HFF-Myc (cell line): ENCODE measurements at regions not wholly inside any gene's neighbourhood (a gene's known extent, or its start where the extent isn't known, plus 50 kb on each side); places are given as distances from the start of the nearest gene placed in this dataset.

ENCODE experiments used
- DNase-seq: peaks from one replicate; pipeline ENCODE4 v3.0.0-alpha.2; 2011; ENCODE audit warnings: low read depth; ENCODE audit errors: extremely low read depth
- H3K4me3 ChIP-seq: replicated peaks from 2 replicates; pipeline ENCODE4 v1.5.1; 2011; ENCODE audit warnings: low read depth, mild to moderate bottlenecking, control low read depth, low read length
- TF ChIP-seq, protein P1 (sequence below): IDR thresholded peaks from 2 replicates; pipeline ENCODE4 v1.5.1; 2012; ENCODE audit warnings: mild to moderate bottlenecking, low read depth, low read length, control low read depth; ENCODE audit errors: missing control alignments

DNA sequence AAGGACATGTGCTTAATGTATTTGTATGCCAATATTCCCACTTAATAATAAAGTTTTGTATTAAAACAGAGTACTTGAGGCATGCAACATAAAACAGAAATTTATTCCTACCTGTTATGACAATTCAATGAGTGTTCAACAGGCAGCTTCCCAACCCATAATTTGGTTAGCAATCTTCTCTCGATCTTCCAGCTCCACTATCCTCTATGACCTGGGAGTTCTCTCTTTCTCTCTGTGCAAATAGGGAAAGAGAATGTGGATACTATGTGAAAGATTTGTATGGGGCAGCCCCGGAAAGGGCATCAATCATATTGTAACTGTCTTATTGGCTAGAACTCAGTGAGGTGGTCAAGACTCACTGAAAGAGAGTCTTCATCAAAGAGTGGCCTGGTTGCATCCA lies 644.9 kb upstream of the PCDH20 start:
- H3K4me3 ChIP-seq, result no peak overlapping the region
- TF ChIP-seq, protein P1, sequence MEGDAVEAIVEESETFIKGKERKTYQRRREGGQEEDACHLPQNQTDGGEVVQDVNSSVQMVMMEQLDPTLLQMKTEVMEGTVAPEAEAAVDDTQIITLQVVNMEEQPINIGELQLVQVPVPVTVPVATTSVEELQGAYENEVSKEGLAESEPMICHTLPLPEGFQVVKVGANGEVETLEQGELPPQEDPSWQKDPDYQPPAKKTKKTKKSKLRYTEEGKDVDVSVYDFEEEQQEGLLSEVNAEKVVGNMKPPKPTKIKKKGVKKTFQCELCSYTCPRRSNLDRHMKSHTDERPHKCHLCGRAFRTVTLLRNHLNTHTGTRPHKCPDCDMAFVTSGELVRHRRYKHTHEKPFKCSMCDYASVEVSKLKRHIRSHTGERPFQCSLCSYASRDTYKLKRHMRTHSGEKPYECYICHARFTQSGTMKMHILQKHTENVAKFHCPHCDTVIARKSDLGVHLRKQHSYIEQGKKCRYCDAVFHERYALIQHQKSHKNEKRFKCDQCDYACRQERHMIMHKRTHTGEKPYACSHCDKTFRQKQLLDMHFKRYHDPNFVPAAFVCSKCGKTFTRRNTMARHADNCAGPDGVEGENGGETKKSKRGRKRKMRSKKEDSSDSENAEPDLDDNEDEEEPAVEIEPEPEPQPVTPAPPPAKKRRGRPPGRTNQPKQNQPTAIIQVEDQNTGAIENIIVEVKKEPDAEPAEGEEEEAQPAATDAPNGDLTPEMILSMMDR, result no peak
- no peak for DNase-seq

DNA sequence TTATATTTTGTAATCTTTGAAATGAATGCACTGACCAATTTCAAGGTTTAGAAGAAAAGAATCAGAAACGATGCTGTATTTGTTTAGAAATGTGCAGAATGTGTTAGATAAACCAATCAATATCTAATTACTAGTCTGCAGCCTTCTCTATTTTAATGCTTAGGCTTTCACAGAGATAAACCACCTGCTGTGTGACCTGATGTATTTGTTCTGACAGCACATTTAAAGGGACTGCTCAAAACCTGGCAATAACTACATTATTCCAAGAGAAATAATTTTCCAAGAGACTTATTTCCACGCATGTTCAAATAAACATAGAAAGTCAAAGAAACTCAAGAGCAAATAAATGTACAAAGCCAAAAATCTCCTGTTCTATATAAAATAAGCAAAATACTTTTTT lies 641.6 kb upstream of the PCDH20 start:
- no peak for DNase-seq
- H3K4me3 ChIP-seq, result no peak overlapping the region
- TF ChIP-seq, protein P1, result no peak

DNA sequence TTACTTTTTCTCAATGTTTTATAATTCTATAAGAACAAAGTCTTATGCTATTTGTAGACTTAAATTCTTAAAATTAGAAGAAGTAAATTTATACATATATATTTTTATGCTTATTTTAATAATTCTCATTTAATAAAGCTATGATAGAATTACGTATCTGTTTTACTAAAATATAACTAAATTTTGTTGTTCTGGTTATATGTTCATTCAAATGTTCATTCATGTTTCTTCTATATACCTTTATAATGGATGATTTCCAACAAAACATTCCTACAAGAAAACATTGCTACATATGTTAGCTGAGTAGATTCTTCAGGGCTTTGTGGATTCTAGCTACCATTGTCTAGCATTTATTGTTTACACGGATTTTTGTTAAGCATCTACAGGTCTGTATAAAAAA lies 634.3 kb upstream of the PCDH20 start:
- TF ChIP-seq, protein P1, result no peak
- DNase-seq, result no peak

DNA sequence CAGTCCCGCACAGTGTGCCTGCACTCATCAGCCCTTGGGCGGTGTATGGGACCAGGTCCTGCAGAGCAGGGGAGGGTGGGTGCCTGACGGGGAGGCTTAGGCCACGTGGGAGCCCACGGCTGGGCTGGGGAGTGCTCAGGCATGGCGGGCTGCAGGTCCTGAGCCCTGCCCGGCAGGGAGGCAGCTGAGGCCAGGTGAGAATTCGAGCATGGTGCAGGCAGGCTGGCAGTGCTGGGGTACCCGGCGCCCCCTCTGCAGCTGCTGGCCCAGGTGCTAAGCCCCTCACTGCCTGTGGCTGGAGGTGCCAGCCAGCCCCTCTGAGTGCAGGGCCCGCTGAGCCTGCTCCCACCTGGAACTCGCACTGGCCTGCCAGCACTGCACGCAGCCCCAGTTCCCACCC lies 630.9 kb upstream of the PCDH20 start:
- H3K4me3 ChIP-seq, result no peak overlapping the region
- DNase-seq, result no peak
- TF ChIP-seq, protein P1, result no peak

More for the DNA sequence above, 634.3 kb upstream of the PCDH20 start:
- no peak overlapping the region for H3K4me3 ChIP-seq

DNA sequence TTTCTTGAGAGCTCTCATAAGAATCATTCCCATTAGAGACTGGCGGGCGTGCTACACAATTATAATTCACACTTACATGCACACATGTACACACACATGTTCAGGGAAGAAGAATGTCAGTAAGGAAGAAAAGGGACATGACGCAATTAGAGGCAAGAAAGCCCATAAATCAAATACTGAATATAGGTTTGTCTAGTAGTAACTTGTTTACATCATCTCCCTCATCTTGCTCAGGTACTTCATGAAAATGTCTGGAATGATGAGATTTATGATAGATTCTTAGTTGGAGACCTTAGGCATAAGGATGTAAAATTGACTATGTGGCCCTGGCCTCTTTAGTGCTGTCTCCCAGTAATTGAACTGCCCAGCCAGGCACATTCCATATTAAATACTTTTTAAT lies 628.0 kb upstream of the PCDH20 start:
- no peak for DNase-seq
- TF ChIP-seq, protein P1, result no peak

DNA sequence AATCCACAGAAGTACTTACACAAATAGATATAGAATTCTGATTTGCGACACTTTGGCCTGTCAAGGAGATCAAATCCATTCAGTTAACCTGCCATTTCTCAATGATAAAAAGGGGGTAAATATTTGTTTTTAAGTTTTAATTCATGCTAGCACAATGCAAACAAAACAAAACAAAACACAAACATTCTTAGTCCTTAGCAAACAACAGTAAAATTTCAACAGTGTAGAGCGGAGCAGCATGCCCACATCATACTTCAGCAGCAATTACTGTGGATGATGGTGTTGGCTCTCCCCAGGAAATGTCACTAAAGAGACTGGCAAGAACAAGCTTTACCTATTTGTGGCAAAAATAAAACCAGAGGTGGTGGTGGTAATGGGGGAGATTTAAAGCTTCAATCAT lies 625.2 kb upstream of the PCDH20 start:
- TF ChIP-seq, protein P1, result no peak

More for the DNA sequence above, 628.0 kb upstream of the PCDH20 start:
- no peak overlapping the region for H3K4me3 ChIP-seq

DNA sequence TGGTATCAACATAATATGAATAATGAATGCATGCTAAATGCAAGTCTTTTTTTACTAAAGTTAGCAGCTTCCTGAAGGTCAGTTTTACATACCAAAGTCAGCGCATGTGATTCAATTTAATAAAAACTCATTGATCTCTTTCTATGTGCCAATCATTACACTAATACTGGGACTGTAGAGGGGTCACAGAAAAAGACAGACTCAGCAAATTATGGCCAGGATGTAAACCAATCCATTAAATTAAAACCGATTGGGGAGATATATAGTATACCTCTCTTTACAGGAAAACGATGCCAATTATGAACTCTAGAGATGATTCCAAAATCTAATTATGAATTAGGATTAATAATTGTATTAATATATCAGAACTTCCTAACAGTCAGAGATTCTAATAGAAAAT lies 624.4 kb upstream of the PCDH20 start:
- no peak overlapping the region for H3K4me3 ChIP-seq
- TF ChIP-seq, protein P1, result no peak
- no peak for DNase-seq

More for the DNA sequence above, 625.2 kb upstream of the PCDH20 start:
- DNase-seq, result no peak
- H3K4me3 ChIP-seq, result no peak overlapping the region
